Right ventricle myocardium inferior (tissue), 1 donor: ENCODE measurements at regions not wholly inside any gene's neighbourhood (a gene's known extent, or its start where the extent isn't known, plus 50 kb on each side); places are given as distances from the start of the nearest gene placed in this dataset.
A peak's percentile ranks its signal among the peaks of the same experiment; 100 is the strongest.
"Not testable (repeated sequence)": the region's sequence is repeated elsewhere in the genome, so short reads cannot be mapped to it uniquely, and the experiment has no call there.

ENCODE experiments used
- ATAC-seq: fragments of 200-7000 bp; cut with Tn5 transposase; one replicate; pipeline ENCODE4 v1.9.1; 2020; ENCODE audit warnings: mild to moderate bottlenecking, moderate library complexity
- DNase-seq: peaks from one replicate; pipeline ENCODE4 v3.0.0; 2021; ENCODE audit errors: missing footprints
- intact Hi-C: fragments of 100-400 bp; cut with DNase I; formaldehyde crosslinking; loops from one replicate; pipeline ENCODE4 v1.11.0; 2022
- donor health status: DM: no; HTN: yes; CAD: no; lungs with severe emphysema.

- intact Hi-C loops = no loop called here
- DNase-seq (peak; percentile 87), ATAC-seq (peak; percentile 65)
Measured at GRCh38 chr3:27568393-27568792, 84.2 kb upstream of the SLC4A7 start.

GRCh38 chr3:27567251-27567650 is 83.1 kb upstream of the SLC4A7 start:
- no peak for ATAC-seq
- intact Hi-C loops = no loop called here
- no peak for DNase-seq

- ATAC-seq = no peak
- intact Hi-C loops = no loop called here
- DNase-seq = no peak
Measured at GRCh38 chr3:27565201-27565852, 81.1 kb upstream of the SLC4A7 start.

GRCh38 chr3:27561576-27561975 is 77.4 kb upstream of the SLC4A7 start:
- intact Hi-C loops = no loop called here
- ATAC-seq (no peak), DNase-seq (no peak)

- DNase-seq (no peak), ATAC-seq (no peak)
- intact Hi-C loops = no loop called here
Measured at GRCh38 chr3:27560484-27561056, 76.4 kb upstream of the SLC4A7 start.

GRCh38 chr3:27559835-27560234 is 75.7 kb upstream of the SLC4A7 start:
- DNase-seq (no peak), ATAC-seq (peak; percentile 70)
- intact Hi-C loops = no loop called here

GRCh38 chr3:27559381-27559780 is 75.2 kb upstream of the SLC4A7 start:
- intact Hi-C loops = no loop called here

GRCh38 chr3:27557411-27557810 is 73.2 kb upstream of the SLC4A7 start:
- intact Hi-C loops = no loop called here
- DNase-seq (no peak), ATAC-seq (peak; percentile 34)

More at GRCh38 chr3:27559381-27559780, 75.2 kb upstream of the SLC4A7 start:
- DNase-seq (no peak), ATAC-seq (no peak)

- ATAC-seq = peak; percentile 14
- intact Hi-C loops = no loop called here
- DNase-seq = no peak
Measured at GRCh38 chr3:27556887-27557286, 72.7 kb upstream of the SLC4A7 start.

- no peak for DNase-seq
- ATAC-seq = peak; percentile 59
- intact Hi-C loops = no loop called here
Measured at GRCh38 chr3:27554706-27555105, 70.5 kb upstream of the SLC4A7 start.

- no peak for DNase-seq
- intact Hi-C loops = no loop called here
- no peak for ATAC-seq
Measured at GRCh38 chr3:27553886-27554540, 69.8 kb upstream of the SLC4A7 start.

GRCh38 chr3:27552708-27553107 is 68.5 kb upstream of the SLC4A7 start:
- DNase-seq = not testable (repeated sequence)

GRCh38 chr3:27551413-27551812 is 67.2 kb upstream of the SLC4A7 start:
- ATAC-seq, intact Hi-C loops: not testable (repeated sequence)

More at GRCh38 chr3:27552708-27553107, 68.5 kb upstream of the SLC4A7 start:
- intact Hi-C loops, ATAC-seq: not testable (repeated sequence)

GRCh38 chr3:27545061-27545460 is 60.9 kb upstream of the SLC4A7 start:
- DNase-seq (no peak), ATAC-seq (no peak)
- intact Hi-C loops = loop anchor here (10.0 kb wide), 1 partner anchor 110 kb away; no protein-coding TSS in a partner anchor

More at GRCh38 chr3:27551413-27551812, 67.2 kb upstream of the SLC4A7 start:
- DNase-seq = not testable (repeated sequence)

GRCh38 chr3:27544372-27544865 is 60.2 kb upstream of the SLC4A7 start:
- DNase-seq (no peak), ATAC-seq (peak; percentile 63)
- intact Hi-C loops = loop anchor here (10.0 kb wide), 1 partner anchor 110 kb away; no protein-coding TSS in a partner anchor

GRCh38 chr3:27542476-27542875 is 58.3 kb upstream of the SLC4A7 start:
- intact Hi-C loops = loop anchor here (10.0 kb wide), 1 partner anchor 112 kb away; no protein-coding TSS in a partner anchor
- no peak for DNase-seq
- ATAC-seq = no peak

GRCh38 chr3:27540231-27540630 is 56.0 kb upstream of the SLC4A7 start:
- intact Hi-C loops = loop anchor here (10.0 kb wide), 1 partner anchor 115 kb away; no protein-coding TSS in a partner anchor
- ATAC-seq = no peak

GRCh38 chr3:27536491-27536890 is 52.3 kb upstream of the SLC4A7 start:
- DNase-seq (no peak), ATAC-seq (peak; percentile 70)
- intact Hi-C loops = no loop called here

More at GRCh38 chr3:27540231-27540630, 56.0 kb upstream of the SLC4A7 start:
- DNase-seq = no peak

GRCh38 chr3:27535809-27536392 is 51.7 kb upstream of the SLC4A7 start:
- ATAC-seq = peak; percentile 11
- intact Hi-C loops = no loop called here

More at GRCh38 chr3:27535809-27536392, 51.7 kb upstream of the SLC4A7 start:
- DNase-seq = no peak
